Heart left ventricle (tissue), 13 donors: ENCODE measurements at regions not wholly inside any gene's neighbourhood (a gene's known extent, or its start where the extent isn't known, plus 50 kb on each side); places are given as distances from the start of the nearest gene placed in this dataset.

Source experiments
- POLR2A ChIP-seq, 2 donors: fragments of 450-650 bp; IDR thresholded peaks; one replicate each; pipeline ENCODE4 v1.6.1; 2017; ENCODE audit warnings: antibody characterized with exemption in 2 of 2, mild to moderate bottlenecking in 2 of 2, moderate library complexity in 2 of 2
- TF ChIP-seq, protein P1 (sequence below), 12 donors: fragments of 200-600 bp; sonication (generic) in 4 of 12; IDR thresholded peaks; one replicate each; pipeline versions ENCODE4 v1.5.0 to v1.8.0; 2018 to 2022; ENCODE audit warnings: antibody characterized with exemption in 12 of 12, mild to moderate bottlenecking in 5 of 12
- donor health status: ischemic (EF 13 %, LVEDD 7.1; RV severe dilation, severe dysfunction).
- donor health status: DM: no; HTN: yes; CAD: no.
- donor health status: DM: no; HTN: no; CAD: no.
- donor health status: ischemic (EF 25% LVEDD 6.9; RV normal size, moderate dysfunction).
- donor health status: ischemic (EF 25% LVEDD 5.7; RV mildly dilated, moderate dysfunction).
- donor health status: ischemic (EF 35%, LVEDD 5.7; RV mildly dilated, moderate dysfunction).
- donor health status: nonischemic (EF 11% LVEDD 7.7; RV severe dilation, severe dysfunction).
- donor health status: DM: yes; HTN: yes; CAD: no.
- donor health status: PGD.
- donor health status: ischemic (EF 29% LVEDD 5.4; RV normal size, mild dysfunction).
- donor health status: nonischemic (EF 23%, LVEDD 6.1; RV moderate dilation, normal function).

- TF ChIP-seq, protein P1, sequence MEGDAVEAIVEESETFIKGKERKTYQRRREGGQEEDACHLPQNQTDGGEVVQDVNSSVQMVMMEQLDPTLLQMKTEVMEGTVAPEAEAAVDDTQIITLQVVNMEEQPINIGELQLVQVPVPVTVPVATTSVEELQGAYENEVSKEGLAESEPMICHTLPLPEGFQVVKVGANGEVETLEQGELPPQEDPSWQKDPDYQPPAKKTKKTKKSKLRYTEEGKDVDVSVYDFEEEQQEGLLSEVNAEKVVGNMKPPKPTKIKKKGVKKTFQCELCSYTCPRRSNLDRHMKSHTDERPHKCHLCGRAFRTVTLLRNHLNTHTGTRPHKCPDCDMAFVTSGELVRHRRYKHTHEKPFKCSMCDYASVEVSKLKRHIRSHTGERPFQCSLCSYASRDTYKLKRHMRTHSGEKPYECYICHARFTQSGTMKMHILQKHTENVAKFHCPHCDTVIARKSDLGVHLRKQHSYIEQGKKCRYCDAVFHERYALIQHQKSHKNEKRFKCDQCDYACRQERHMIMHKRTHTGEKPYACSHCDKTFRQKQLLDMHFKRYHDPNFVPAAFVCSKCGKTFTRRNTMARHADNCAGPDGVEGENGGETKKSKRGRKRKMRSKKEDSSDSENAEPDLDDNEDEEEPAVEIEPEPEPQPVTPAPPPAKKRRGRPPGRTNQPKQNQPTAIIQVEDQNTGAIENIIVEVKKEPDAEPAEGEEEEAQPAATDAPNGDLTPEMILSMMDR (IDR thresholded peaks at IDR 0.05), result no peak
- no peak for TF ChIP-seq POLR2A (IDR thresholded peaks at IDR 0.05)
Measured at GRCh38 chr12:67833602-67834001, 155.6 kb upstream of the IFNG-AS1 start.
